ENCODE measurements at regions not wholly inside any gene's neighbourhood (a gene's known extent, or its start where the extent isn't known, plus 50 kb on each side); places are given as distances from the start of the nearest gene placed in this dataset.

GRCh38 chr13:58187881-58188280 is 556.3 kb downstream of the PCDH17 start:
- no peak for DNase-seq
- no peaks in the 10 kb centered on the region for H3K4me1 Mint-ChIP-seq (ENCODE audit: low read depth)
- no peak overlapping the region for H3K27ac Mint-ChIP-seq
- POLR2A ChIA-PET: no interaction called here
- no peak for TF ChIP-seq CTCF (IDR thresholded peaks at IDR 0.05)
- no peak overlapping the region for H3K4me3 Mint-ChIP-seq
- no peak for ATAC-seq
- CTCF ChIA-PET: no interaction called here
- peaks cover 4% of the 10 kb centered on the region for H3K9me3 Mint-ChIP-seq
- H3K36me3 Mint-ChIP-seq (ENCODE audit: low read depth): no peaks in the 10 kb centered on the region
- no peaks in the 10 kb centered on the region for H3K27me3 Mint-ChIP-seq
- intact Hi-C loops (cut with micrococcal nuclease): no loop called here

- DNase-seq: no peak
- Mint-ChIP-seq H3K4me3 (no peak overlapping the region), H3K36me3 (ENCODE audit: low read depth) (no peaks in the 10 kb centered on the region), H3K27ac (no peak overlapping the region), H3K27me3 (no peaks in the 10 kb centered on the region), H3K4me1 (ENCODE audit: low read depth) (no peaks in the 10 kb centered on the region), H3K9me3 (peaks cover 5% of the 10 kb centered on the region)
- intact Hi-C loops (cut with micrococcal nuclease): no loop called here
- TF ChIP-seq CTCF (IDR thresholded peaks at IDR 0.05): no peak
- ChIA-PET POLR2A (no interaction called here), CTCF (no interaction called here)
- ATAC-seq: no peak
Observed at GRCh38 chr13:58190577-58190976, 559.0 kb downstream of the PCDH17 start.

- POLR2A ChIA-PET: no interaction called here
Observed at GRCh38 chr13:58191754-58192153, 560.2 kb downstream of the PCDH17 start.

GRCh38 chr13:58202099-58202498 is 570.6 kb downstream of the PCDH17 start:
- ChIA-PET POLR2A (no interaction called here), CTCF (no interaction called here)
- no peak for TF ChIP-seq CTCF (IDR thresholded peaks at IDR 0.05)
- Mint-ChIP-seq H3K4me1 (ENCODE audit: low read depth) (no peaks in the 10 kb centered on the region), H3K27me3 (no peaks in the 10 kb centered on the region), H3K27ac (no peak overlapping the region), H3K9me3 (peaks cover 6% of the 10 kb centered on the region), H3K36me3 (ENCODE audit: low read depth) (no peaks in the 10 kb centered on the region), H3K4me3 (no peak overlapping the region)
- ATAC-seq (no peak), DNase-seq (no peak)
- intact Hi-C loops (cut with micrococcal nuclease): no loop called here

More at GRCh38 chr13:58191754-58192153, 560.2 kb downstream of the PCDH17 start:
- H3K27ac Mint-ChIP-seq: no peak overlapping the region
- no peaks in the 10 kb centered on the region for H3K4me1 Mint-ChIP-seq (ENCODE audit: low read depth)
- peaks cover 4% of the 10 kb centered on the region for H3K9me3 Mint-ChIP-seq
- no peaks in the 10 kb centered on the region for H3K36me3 Mint-ChIP-seq (ENCODE audit: low read depth)
- ATAC-seq (no peak), DNase-seq (no peak)
- no peak overlapping the region for H3K4me3 Mint-ChIP-seq
- TF ChIP-seq CTCF (IDR thresholded peaks at IDR 0.05): no peak
- CTCF ChIA-PET: no interaction called here
- no peaks in the 10 kb centered on the region for H3K27me3 Mint-ChIP-seq
- intact Hi-C loops (cut with micrococcal nuclease): no loop called here

- ChIA-PET POLR2A (no interaction called here), CTCF (no interaction called here)
- ATAC-seq: no peak
- no peaks in the 10 kb centered on the region for H3K27me3 Mint-ChIP-seq
- intact Hi-C loops (cut with micrococcal nuclease): no loop called here
- H3K27ac Mint-ChIP-seq: no peak overlapping the region
- no peaks in the 10 kb centered on the region for H3K36me3 Mint-ChIP-seq (ENCODE audit: low read depth)
- H3K4me3 Mint-ChIP-seq: no peak overlapping the region
- TF ChIP-seq CTCF (IDR thresholded peaks at IDR 0.05): no peak
- peaks cover 2% of the 10 kb centered on the region for H3K9me3 Mint-ChIP-seq
- no peak for DNase-seq
- H3K4me1 Mint-ChIP-seq (ENCODE audit: low read depth): no peaks in the 10 kb centered on the region
Observed at GRCh38 chr13:58207501-58207900, 576.0 kb downstream of the PCDH17 start.

Measured in activated CD8-positive, alpha-beta T cell treated with anti-CD3 and anti-CD28 coated beads for 36 hours (primary cell).